ENCODE measurements at regions not wholly inside any gene's neighbourhood (a gene's known extent, or its start where the extent isn't known, plus 50 kb on each side); places are given as distances from the start of the nearest gene placed in this dataset.
"Not testable (repeated sequence)": the region's sequence is repeated elsewhere in the genome, so short reads cannot be mapped to it uniquely, and the experiment has no call there.

- Histone ChIP-seq H3K9me3 (ENCODE audit: control insufficient read depth, insufficient read depth, low read depth, low read length) (no peaks in the 10 kb centered on the region), H2AFZ (ENCODE audit: low read length) (no peak overlapping the region), H3K9ac (ENCODE audit: insufficient read depth, low read length) (no peak overlapping the region), H3K27ac (ENCODE audit: insufficient read depth, low read length) (no peak overlapping the region), H4K20me1 (ENCODE audit: control insufficient read depth, extremely low read depth, insufficient read depth, low read length) (no peaks in the 10 kb centered on the region), H3K4me1 (ENCODE audit: control insufficient read depth, extremely low read depth, insufficient read depth, low read length) (no peaks in the 10 kb centered on the region), H3K79me2 (ENCODE audit: control insufficient read depth, insufficient read depth, low read length) (no peaks in the 10 kb centered on the region), H3K4me2 (ENCODE audit: extremely low read depth, insufficient read depth, low read length) (no peak overlapping the region), H3K36me3 (ENCODE audit: control insufficient read depth, insufficient read depth, low read length) (no peaks in the 10 kb centered on the region), H3K4me3 (replicated peaks in 1 of 4; ENCODE audit: control extremely low read depth in 1 of 4, insufficient read depth in 1 of 4, low read depth in 3 of 4, low read length in 4 of 4) (no peak overlapping the region), H3K27me3 (ENCODE audit: control insufficient read depth, insufficient read depth, low read length) (no peaks in the 10 kb centered on the region)
- TF ChIP-seq EZH2 (IDR thresholded peaks at IDR 0.05; ENCODE audit: low read length, missing control alignments) = no peak
- no peak for DNase-seq (ENCODE audit: low read depth in 2 of 2)
Observed at GRCh38 chrX:42832764-42833549, 55.0 kb upstream of the PPP1R2C start.

- H3K27me3 ChIP-seq (ENCODE audit: control insufficient read depth, insufficient read depth, low read length); H3K36me3 ChIP-seq (ENCODE audit: control insufficient read depth, insufficient read depth, low read length); H3K9ac ChIP-seq (ENCODE audit: insufficient read depth, low read length); H3K9me3 ChIP-seq (ENCODE audit: control insufficient read depth, insufficient read depth, low read depth, low read length); H4K20me1 ChIP-seq (ENCODE audit: control insufficient read depth, extremely low read depth, insufficient read depth, low read length); H3K4me1 ChIP-seq (ENCODE audit: control insufficient read depth, extremely low read depth, insufficient read depth, low read length); H3K4me3 ChIP-seq (replicated peaks in 1 of 4; ENCODE audit: control extremely low read depth in 1 of 4, insufficient read depth in 1 of 4, low read depth in 3 of 4, low read length in 4 of 4); H2AFZ ChIP-seq (ENCODE audit: low read length); H3K79me2 ChIP-seq (ENCODE audit: control insufficient read depth, insufficient read depth, low read length); H3K27ac ChIP-seq (ENCODE audit: insufficient read depth, low read length); DNase-seq (ENCODE audit: low read depth in 2 of 2); H3K4me2 ChIP-seq (ENCODE audit: extremely low read depth, insufficient read depth, low read length): not testable (repeated sequence)
Observed at GRCh38 chrX:42833550-42833940, 55.6 kb upstream of the PPP1R2C start.

GRCh38 chrX:42837101-42837726, 59.3 kb upstream of the PPP1R2C start:
- no peak overlapping the region for H3K4me3 ChIP-seq (replicated peaks in 1 of 4; ENCODE audit: control extremely low read depth in 1 of 4, insufficient read depth in 1 of 4, low read depth in 3 of 4, low read length in 4 of 4)
- TF ChIP-seq CTCF (conservative IDR thresholded peaks at IDR 0.05 in 1 of 2, IDR thresholded peaks at IDR 0.05 in 1 of 2; ENCODE audit: low read depth in 1 of 2, low read length in 2 of 2) (no peak), EZH2 (IDR thresholded peaks at IDR 0.05; ENCODE audit: low read length, missing control alignments) (no peak)
- H3K9ac ChIP-seq (ENCODE audit: insufficient read depth, low read length) = no peak overlapping the region
- no peaks in the 10 kb centered on the region for H4K20me1 ChIP-seq (ENCODE audit: control insufficient read depth, extremely low read depth, insufficient read depth, low read length)
- no peak overlapping the region for H3K27ac ChIP-seq (ENCODE audit: insufficient read depth, low read length)
- H3K4me1 ChIP-seq (ENCODE audit: control insufficient read depth, extremely low read depth, insufficient read depth, low read length) = no peaks in the 10 kb centered on the region
- no peak overlapping the region for H2AFZ ChIP-seq (ENCODE audit: low read length)
- no peaks in the 10 kb centered on the region for H3K79me2 ChIP-seq (ENCODE audit: control insufficient read depth, insufficient read depth, low read length)
- H3K36me3 ChIP-seq (ENCODE audit: control insufficient read depth, insufficient read depth, low read length) = no peaks in the 10 kb centered on the region
- H3K9me3 ChIP-seq (ENCODE audit: control insufficient read depth, insufficient read depth, low read depth, low read length) = no peaks in the 10 kb centered on the region
- DNase-seq (ENCODE audit: low read depth in 2 of 2) = no peak
- no peak overlapping the region for H3K4me2 ChIP-seq (ENCODE audit: extremely low read depth, insufficient read depth, low read length)
- no peaks in the 10 kb centered on the region for H3K27me3 ChIP-seq (ENCODE audit: control insufficient read depth, insufficient read depth, low read length)

- Histone ChIP-seq H3K79me2 (ENCODE audit: control insufficient read depth, insufficient read depth, low read length) (no peaks in the 10 kb centered on the region), H3K4me1 (ENCODE audit: control insufficient read depth, extremely low read depth, insufficient read depth, low read length) (no peaks in the 10 kb centered on the region), H2AFZ (ENCODE audit: low read length) (no peak overlapping the region), H3K27me3 (ENCODE audit: control insufficient read depth, insufficient read depth, low read length) (no peaks in the 10 kb centered on the region), H3K27ac (ENCODE audit: insufficient read depth, low read length) (no peak overlapping the region), H3K9ac (ENCODE audit: insufficient read depth, low read length) (no peak overlapping the region), H3K4me2 (ENCODE audit: extremely low read depth, insufficient read depth, low read length) (no peak overlapping the region), H3K36me3 (ENCODE audit: control insufficient read depth, insufficient read depth, low read length) (no peaks in the 10 kb centered on the region), H3K4me3 (replicated peaks in 1 of 4; ENCODE audit: control extremely low read depth in 1 of 4, insufficient read depth in 1 of 4, low read depth in 3 of 4, low read length in 4 of 4) (no peak overlapping the region), H3K9me3 (ENCODE audit: control insufficient read depth, insufficient read depth, low read depth, low read length) (no peaks in the 10 kb centered on the region), H4K20me1 (ENCODE audit: control insufficient read depth, extremely low read depth, insufficient read depth, low read length) (no peaks in the 10 kb centered on the region)
- no peak for DNase-seq (ENCODE audit: low read depth in 2 of 2)
- TF ChIP-seq EZH2 (IDR thresholded peaks at IDR 0.05; ENCODE audit: low read length, missing control alignments) = no peak
- TF ChIP-seq CTCF (conservative IDR thresholded peaks at IDR 0.05 in 1 of 2, IDR thresholded peaks at IDR 0.05 in 1 of 2; ENCODE audit: low read depth in 1 of 2, low read length in 2 of 2) = no peak
Observed at GRCh38 chrX:42837747-42838146, 59.8 kb upstream of the PPP1R2C start.
